ENCODE measurements at regions not wholly inside any gene's neighbourhood (a gene's known extent, or its start where the extent isn't known, plus 50 kb on each side); places are given as distances from the start of the nearest gene placed in this dataset.

- TF ChIP-seq EZH2phosphoT487 (IDR thresholded peaks at IDR 0.05; ENCODE audit: borderline replicate concordance), result no peak
- TF ChIP-seq, protein P1, sequence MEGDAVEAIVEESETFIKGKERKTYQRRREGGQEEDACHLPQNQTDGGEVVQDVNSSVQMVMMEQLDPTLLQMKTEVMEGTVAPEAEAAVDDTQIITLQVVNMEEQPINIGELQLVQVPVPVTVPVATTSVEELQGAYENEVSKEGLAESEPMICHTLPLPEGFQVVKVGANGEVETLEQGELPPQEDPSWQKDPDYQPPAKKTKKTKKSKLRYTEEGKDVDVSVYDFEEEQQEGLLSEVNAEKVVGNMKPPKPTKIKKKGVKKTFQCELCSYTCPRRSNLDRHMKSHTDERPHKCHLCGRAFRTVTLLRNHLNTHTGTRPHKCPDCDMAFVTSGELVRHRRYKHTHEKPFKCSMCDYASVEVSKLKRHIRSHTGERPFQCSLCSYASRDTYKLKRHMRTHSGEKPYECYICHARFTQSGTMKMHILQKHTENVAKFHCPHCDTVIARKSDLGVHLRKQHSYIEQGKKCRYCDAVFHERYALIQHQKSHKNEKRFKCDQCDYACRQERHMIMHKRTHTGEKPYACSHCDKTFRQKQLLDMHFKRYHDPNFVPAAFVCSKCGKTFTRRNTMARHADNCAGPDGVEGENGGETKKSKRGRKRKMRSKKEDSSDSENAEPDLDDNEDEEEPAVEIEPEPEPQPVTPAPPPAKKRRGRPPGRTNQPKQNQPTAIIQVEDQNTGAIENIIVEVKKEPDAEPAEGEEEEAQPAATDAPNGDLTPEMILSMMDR (conservative IDR thresholded peaks at IDR 0.05; ENCODE audit: low read length), result no peak
- no peaks in the 10 kb centered on the region for H3F3A ChIP-seq (ENCODE audit: low read depth)
These were observed 915.9 kb downstream of the KCNA4 start for GRCh38 chr11:29100967-29101366.

GRCh38 chr11:29095821-29096220 lies 921.0 kb downstream of the KCNA4 start:
- TF ChIP-seq EZH2phosphoT487 (IDR thresholded peaks at IDR 0.05; ENCODE audit: borderline replicate concordance), result no peak
- TF ChIP-seq, protein P1 (conservative IDR thresholded peaks at IDR 0.05; ENCODE audit: low read length), result no peak
- no peaks in the 10 kb centered on the region for H3K27me3 ChIP-seq (ENCODE audit: insufficient read depth, low read length, poor library complexity, severe bottlenecking)
- no peaks in the 10 kb centered on the region for H3K9me3 ChIP-seq (ENCODE audit: insufficient read depth, low read depth, low read length)
- H2AFZ ChIP-seq (ENCODE audit: low read length), result no peak overlapping the region
- H3K4me1 ChIP-seq (ENCODE audit: insufficient read depth, low read length, poor library complexity, severe bottlenecking), result no peaks in the 10 kb centered on the region
- H3K4me3 ChIP-seq (ENCODE audit: low read length, poor library complexity, severe bottlenecking), result no peak overlapping the region
- H3K9me2 ChIP-seq (replicated peaks; ENCODE audit: low read depth, low read length), result no peaks in the 10 kb centered on the region
- H3K79me2 ChIP-seq (ENCODE audit: insufficient read depth, low read length), result no peaks in the 10 kb centered on the region
- H4K20me1 ChIP-seq (ENCODE audit: insufficient read depth, low read length, poor library complexity, severe bottlenecking), result no peaks in the 10 kb centered on the region
- no peaks in the 10 kb centered on the region for H3F3A ChIP-seq (ENCODE audit: low read depth)
- no peak overlapping the region for H3K4me2 ChIP-seq (ENCODE audit: low read depth, low read length, poor library complexity, severe bottlenecking)
- H3K36me3 ChIP-seq (ENCODE audit: insufficient read depth, low read length), result no peaks in the 10 kb centered on the region
- H3K9ac ChIP-seq (ENCODE audit: low read depth, low read length, poor library complexity, severe bottlenecking), result no peak overlapping the region

More at GRCh38 chr11:29100967-29101366, 915.9 kb downstream of the KCNA4 start:
- H3K27me3 ChIP-seq (ENCODE audit: insufficient read depth, low read length, poor library complexity, severe bottlenecking), result no peaks in the 10 kb centered on the region
- no peaks in the 10 kb centered on the region for H3K36me3 ChIP-seq (ENCODE audit: insufficient read depth, low read length)
- no peak overlapping the region for H3K4me2 ChIP-seq (ENCODE audit: low read depth, low read length, poor library complexity, severe bottlenecking)
- H3K4me1 ChIP-seq (ENCODE audit: insufficient read depth, low read length, poor library complexity, severe bottlenecking), result no peaks in the 10 kb centered on the region
- H3K9ac ChIP-seq (ENCODE audit: low read depth, low read length, poor library complexity, severe bottlenecking), result no peak overlapping the region
- H3K9me2 ChIP-seq (replicated peaks; ENCODE audit: low read depth, low read length), result no peaks in the 10 kb centered on the region
- H2AFZ ChIP-seq (ENCODE audit: low read length), result no peak overlapping the region
- no peak overlapping the region for H3K4me3 ChIP-seq (ENCODE audit: low read length, poor library complexity, severe bottlenecking)
- no peaks in the 10 kb centered on the region for H4K20me1 ChIP-seq (ENCODE audit: insufficient read depth, low read length, poor library complexity, severe bottlenecking)
- H3K9me3 ChIP-seq (ENCODE audit: insufficient read depth, low read depth, low read length), result no peaks in the 10 kb centered on the region
- no peaks in the 10 kb centered on the region for H3K79me2 ChIP-seq (ENCODE audit: insufficient read depth, low read length)

- no peak for TF ChIP-seq EZH2phosphoT487 (IDR thresholded peaks at IDR 0.05; ENCODE audit: borderline replicate concordance)
- TF ChIP-seq, protein P1 (conservative IDR thresholded peaks at IDR 0.05; ENCODE audit: low read length), result no peak
- Histone ChIP-seq H3K4me1 (ENCODE audit: insufficient read depth, low read length, poor library complexity, severe bottlenecking) (no peaks in the 10 kb centered on the region), H3K9me3 (ENCODE audit: insufficient read depth, low read depth, low read length) (no peaks in the 10 kb centered on the region), H3K27me3 (ENCODE audit: insufficient read depth, low read length, poor library complexity, severe bottlenecking) (no peaks in the 10 kb centered on the region), H3K4me3 (ENCODE audit: low read length, poor library complexity, severe bottlenecking) (no peak overlapping the region), H4K20me1 (ENCODE audit: insufficient read depth, low read length, poor library complexity, severe bottlenecking) (no peaks in the 10 kb centered on the region), H3K9ac (ENCODE audit: low read depth, low read length, poor library complexity, severe bottlenecking) (no peak overlapping the region), H3K4me2 (ENCODE audit: low read depth, low read length, poor library complexity, severe bottlenecking) (no peak overlapping the region), H3K9me2 (replicated peaks; ENCODE audit: low read depth, low read length) (no peaks in the 10 kb centered on the region), H3K79me2 (ENCODE audit: insufficient read depth, low read length) (no peaks in the 10 kb centered on the region), H3F3A (ENCODE audit: low read depth) (no peaks in the 10 kb centered on the region), H2AFZ (ENCODE audit: low read length) (no peak overlapping the region), H3K36me3 (ENCODE audit: insufficient read depth, low read length) (no peaks in the 10 kb centered on the region)
These were observed 923.3 kb downstream of the KCNA4 start for GRCh38 chr11:29093416-29094120.

All from Loucy (cell line).